ENCODE measurements at regions not wholly inside any gene's neighbourhood (a gene's known extent, or its start where the extent isn't known, plus 50 kb on each side); places are given as distances from the start of the nearest gene placed in this dataset.

- Histone ChIP-seq H3K36me3 (ENCODE audit: control insufficient read depth, insufficient read depth, low read length) (no peaks in the 10 kb centered on the region), H3K27ac (ENCODE audit: low read depth, low read length, severe bottlenecking) (no peak overlapping the region), H3K4me1 (ENCODE audit: control insufficient read depth, insufficient read depth, low read length, poor library complexity, severe bottlenecking) (no peaks in the 10 kb centered on the region), H3K9me3 (ENCODE audit: control insufficient read depth, low read length) (no peaks in the 10 kb centered on the region), H3K4me3 (ENCODE audit: extremely low read depth, insufficient read depth, low read length, poor library complexity, severe bottlenecking) (no peak overlapping the region)
- 90% methylated on average over 2 of the region's 4 CpGs; no CpG with 5 or more reads in 1 of the 2 experiments for WGBS, 2 experiments (ENCODE audit: insufficient coverage in 2 of 2)
Measured at GRCh38 chrX:126063984-126064383, 102.1 kb downstream of the DCAF12L2 start.

GRCh38 chrX:126064901-126065541, 101.1 kb downstream of the DCAF12L2 start:
- no peaks in the 10 kb centered on the region for H3K36me3 ChIP-seq (ENCODE audit: control insufficient read depth, insufficient read depth, low read length)
- H3K4me3 ChIP-seq (ENCODE audit: extremely low read depth, insufficient read depth, low read length, poor library complexity, severe bottlenecking): no peak overlapping the region
- H3K4me1 ChIP-seq (ENCODE audit: control insufficient read depth, insufficient read depth, low read length, poor library complexity, severe bottlenecking): no peaks in the 10 kb centered on the region
- 93 to 100% methylated on average over 3 to 4 of the region's 9 CpGs for WGBS, 2 experiments (ENCODE audit: insufficient coverage in 2 of 2)
- no peak overlapping the region for H3K27ac ChIP-seq (ENCODE audit: low read depth, low read length, severe bottlenecking)
- H3K9me3 ChIP-seq (ENCODE audit: control insufficient read depth, low read length): no peaks in the 10 kb centered on the region

- no peaks in the 10 kb centered on the region for H3K9me3 ChIP-seq (ENCODE audit: control insufficient read depth, low read length)
- 71 to 73% methylated on average over 8 to 10 of the region's 17 CpGs for WGBS, 2 experiments (ENCODE audit: insufficient coverage in 2 of 2)
- H3K27ac ChIP-seq (ENCODE audit: low read depth, low read length, severe bottlenecking): no peak overlapping the region
- H3K4me3 ChIP-seq (ENCODE audit: extremely low read depth, insufficient read depth, low read length, poor library complexity, severe bottlenecking): no peak overlapping the region
- H3K36me3 ChIP-seq (ENCODE audit: control insufficient read depth, insufficient read depth, low read length): no peaks in the 10 kb centered on the region
- H3K4me1 ChIP-seq (ENCODE audit: control insufficient read depth, insufficient read depth, low read length, poor library complexity, severe bottlenecking): no peaks in the 10 kb centered on the region
Measured at GRCh38 chrX:126065901-126066660, 100.0 kb downstream of the DCAF12L2 start.

Data from mesodermal cell (in vitro differentiated cells).